H1 (cell line): ENCODE measurements at regions not wholly inside any gene's neighbourhood (a gene's known extent, or its start where the extent isn't known, plus 50 kb on each side); places are given as distances from the start of the nearest gene placed in this dataset.

ENCODE experiments used
- CTCF ChIA-PET: fragments of 300-600 bp; sonication (Branson Sonifier 250); formaldehyde crosslinking; loops from one replicate; lab custom pipeline; 2021; ENCODE audit not compliant: partially characterized antibody; lab: Charles Lee
- POLR2A ChIA-PET: fragments of 300-600 bp; sonication (Branson Sonifier 250); formaldehyde crosslinking; loops from one replicate; lab custom pipeline; 2021; ENCODE audit warnings: inconsistent platforms; ENCODE audit not compliant: partially characterized antibody; lab: Charles Lee
- DNase-seq, 2 experiments: peaks; one replicate each; pipeline versions ENCODE4 v3.0.0 to v3.0.0-alpha.2; 2010 to 2022; ENCODE audit warnings: low spot score in 2 of 2, low read depth in 1 of 2, mixed read lengths in 1 of 2
- FAIRE-seq: peaks from 2 replicates; lab custom pipeline; 2011; peaks lifted over from hg19 to GRCh38; lab: Jason Lieb, UNC
- H2AFZ ChIP-seq: 2 replicates; pipeline ENCODE4 v1.8.1; 2012; ENCODE audit warnings: low read length, inconsistent platforms
- H2AK5ac ChIP-seq: 2 replicates; pipeline ENCODE4 v1.6.1; 2013; ENCODE audit warnings: low read depth, low read length
- H2BK120ac ChIP-seq: replicated peaks from 2 replicates; pipeline ENCODE3; 2013; ENCODE audit warnings: low read depth, low read length, inconsistent platforms
- H2BK12ac ChIP-seq: 2 replicates; pipeline ENCODE4 v1.6.1; 2013; ENCODE audit warnings: low read depth, low read length
- H2BK15ac ChIP-seq: 2 replicates; pipeline ENCODE4 v1.6.1; 2013; ENCODE audit warnings: low read length
- H2BK20ac ChIP-seq: 2 replicates; pipeline ENCODE4 v1.6.1; 2013; ENCODE audit warnings: low read length
- H2BK5ac ChIP-seq: 2 replicates; pipeline ENCODE4 v1.6.1; 2013; ENCODE audit warnings: low read depth, low read length
- H3K14ac ChIP-seq: 2 replicates; pipeline ENCODE4 v1.6.1; 2013; ENCODE audit warnings: inconsistent platforms; ENCODE audit not compliant: insufficient read length
- H3K18ac ChIP-seq: 2 replicates; pipeline ENCODE4 v1.6.1; 2013; ENCODE audit warnings: low read length; ENCODE audit errors: extremely low read depth
- H3K23ac ChIP-seq: 2 replicates; pipeline ENCODE4 v1.6.1; 2013; ENCODE audit warnings: inconsistent platforms; ENCODE audit not compliant: insufficient read length
- H3K23me2 ChIP-seq: 2 replicates; pipeline ENCODE4 v1.6.1; 2013; ENCODE audit warnings: low read depth, low read length
- H3K27ac ChIP-seq: 2 replicates; pipeline ENCODE4 v1.6.1; 2011; ENCODE audit warnings: low read depth, low read length, inconsistent platforms
- H3K27me3 ChIP-seq, 4 experiments: replicated peaks in 1 of 4; 1 replicate in 1 of 4; 2 replicates in 3 of 4; pipeline versions ENCODE4 v1.6.1 to v1.8.1; 2011 to 2013; ENCODE audit warnings: low read length in 3 of 4, mild to moderate bottlenecking in 3 of 4, inconsistent platforms in 2 of 4, mixed read lengths in 2 of 4, moderate library complexity in 1 of 4; ENCODE audit not compliant: control insufficient read depth in 3 of 4, insufficient read depth in 3 of 4; ENCODE audit errors: extremely low read depth in 1 of 4
- H3K36me3 ChIP-seq, 4 experiments: 2 replicates each; pipeline versions ENCODE4 v1.6.1 to v1.8.1; 2011 to 2013; ENCODE audit warnings: mild to moderate bottlenecking in 4 of 4, low read length in 3 of 4, moderate library complexity in 2 of 4, control low read depth in 1 of 4, inconsistent platforms in 1 of 4; ENCODE audit not compliant: insufficient read depth in 4 of 4, control insufficient read depth in 2 of 4
- H3K4ac ChIP-seq: replicated peaks from 2 replicates; pipeline ENCODE3; 2013; ENCODE audit warnings: low read length, low read depth, mixed read lengths, inconsistent platforms; ENCODE audit not compliant: insufficient read length
- H3K4me1 ChIP-seq, 4 experiments: replicated peaks in 1 of 4; 1 replicate in 1 of 4; 2 replicates in 3 of 4; pipeline versions ENCODE4 v1.6.1 to v1.8.1; 2011 to 2013; ENCODE audit warnings: low read length in 3 of 4, inconsistent platforms in 2 of 4, mixed read lengths in 1 of 4; ENCODE audit not compliant: insufficient read depth in 4 of 4, control insufficient read depth in 3 of 4
- H3K4me2 ChIP-seq, 2 experiments: 2 replicates each; pipeline versions ENCODE4 v1.6.1 to v1.8.1; 2011 to 2013; ENCODE audit warnings: low read depth in 2 of 2, low read length in 2 of 2, control low read depth in 1 of 2, inconsistent platforms in 1 of 2, mild to moderate bottlenecking in 1 of 2; ENCODE audit not compliant: insufficient read depth in 1 of 2
- H3K4me3 ChIP-seq, 4 experiments: fragments of 200-600, 300-600 bp in 1 of 4; sonication (generic), shearing (Covaris generic), sonication (Bioruptor Twin) in 1 of 4; 2 replicates each; pipeline versions ENCODE4 v1.5.1 to v1.8.1; 2011 to 2016; ENCODE audit warnings: low read length in 4 of 4, low read depth in 3 of 4, control low read depth in 2 of 4, inconsistent platforms in 2 of 4, mild to moderate bottlenecking in 2 of 4, mixed read lengths in 1 of 4, moderate library complexity in 1 of 4; ENCODE audit not compliant: insufficient read depth in 2 of 4; ENCODE audit errors: extremely low read depth in 1 of 4
- H3K56ac ChIP-seq: replicated peaks from 2 replicates; pipeline ENCODE3; 2013; ENCODE audit warnings: low read depth, mild to moderate bottlenecking, mixed read lengths, low read length, inconsistent platforms; ENCODE audit not compliant: insufficient read length
- H3K79me1 ChIP-seq: 2 replicates; pipeline ENCODE4 v1.6.1; 2013; ENCODE audit warnings: low read depth, low read length, control low read depth
- H3K79me2 ChIP-seq, 2 experiments: 2 replicates each; pipeline versions ENCODE4 v1.6.1 to v1.8.1; 2012 to 2013; ENCODE audit warnings: low read length in 2 of 2, mild to moderate bottlenecking in 2 of 2, inconsistent platforms in 1 of 2; ENCODE audit not compliant: insufficient read depth in 2 of 2, control insufficient read depth in 1 of 2
- H3K9ac ChIP-seq, 4 experiments: replicated peaks in 1 of 4; 1 replicate in 1 of 4; 2 replicates in 3 of 4; pipeline versions ENCODE4 v1.6.1 to v1.8.1; 2011 to 2013; ENCODE audit warnings: low read depth in 3 of 4, low read length in 3 of 4, control low read depth in 2 of 4, mild to moderate bottlenecking in 2 of 4, moderate library complexity in 2 of 4, inconsistent platforms in 1 of 4; ENCODE audit errors: extremely low read depth in 1 of 4
- H3K9me3 ChIP-seq, 2 experiments: 2 replicates each; pipeline versions ENCODE4 v1.6.1 to v1.8.1; 2012 to 2013; ENCODE audit warnings: mild to moderate bottlenecking in 2 of 2, moderate library complexity in 2 of 2, control low read depth in 1 of 2, inconsistent platforms in 1 of 2, low read depth in 1 of 2, low read length in 1 of 2, mixed read lengths in 1 of 2; ENCODE audit not compliant: insufficient read depth in 2 of 2
- H4K20me1 ChIP-seq, 2 experiments: replicated peaks in 1 of 2; 2 replicates each; pipeline versions ENCODE3 to v1.8.1; 2011 to 2013; ENCODE audit warnings: inconsistent platforms in 2 of 2, low read length in 2 of 2, mild to moderate bottlenecking in 1 of 2; ENCODE audit not compliant: insufficient read depth in 2 of 2, control insufficient read depth in 1 of 2
- H4K5ac ChIP-seq: 2 replicates; pipeline ENCODE4 v1.6.1; 2013; ENCODE audit warnings: low read length, low read depth, mixed read lengths, inconsistent platforms; ENCODE audit not compliant: insufficient read length
- H4K8ac ChIP-seq: 2 replicates; pipeline ENCODE4 v1.8.0; 2013; ENCODE audit warnings: mild to moderate bottlenecking, moderate library complexity, low read length, inconsistent platforms; ENCODE audit not compliant: insufficient read depth; ENCODE audit errors: extremely low read depth
- H4K91ac ChIP-seq: replicated peaks from 2 replicates; pipeline ENCODE3; 2013; ENCODE audit warnings: low read length, mixed read lengths, inconsistent platforms; ENCODE audit not compliant: insufficient read length
- CBX8 ChIP-seq: fragments of 300-800, 300-1000 bp; sonication (generic); IDR thresholded peaks from 2 replicates; pipeline ENCODE4 v1.7.1; 2016; ENCODE audit warnings: low read depth, low read length, borderline replicate concordance
- EZH2 ChIP-seq: fragments of 200-600 bp; sonication (generic); IDR thresholded peaks from 2 replicates; pipeline ENCODE4 v1.7.1; 2012; ENCODE audit warnings: low read depth, mild to moderate bottlenecking, moderate library complexity, low read length, inconsistent platforms; ENCODE audit not compliant: severe bottlenecking
- NANOG ChIP-seq: IDR thresholded peaks from 2 replicates; pipeline ENCODE4 v1.6.1; 2011; ENCODE audit warnings: low read length, low read depth, mild to moderate bottlenecking, inconsistent platforms; ENCODE audit not compliant: insufficient read depth, poor library complexity, severe bottlenecking
- SUZ12 ChIP-seq: fragments of 200-600 bp; sonication (generic); IDR thresholded peaks from 2 replicates; pipeline ENCODE4 v1.6.1; 2012; ENCODE audit warnings: mild to moderate bottlenecking, inconsistent platforms, low read length, moderate library complexity, mixed read lengths
- WGBS, 2 experiments: shearing (Covaris generic) in 1 of 2; methylation state at CpG; one replicate each; pipeline versions ENCODE4 v1.1.6 to v1.1.7; 2013 to 2015; ENCODE audit warnings: low lambda C conversion rate in 2 of 2, mixed read lengths in 2 of 2, inconsistent platforms in 1 of 2, low coverage in 1 of 2, missing lambda C conversion rate in 1 of 2; ENCODE audit not compliant: insufficient replicate concordance in 2 of 2, insufficient coverage in 1 of 2, insufficient read length in 1 of 2; ENCODE audit errors: extremely low coverage in 1 of 2, missing lambda C conversion rate in 1 of 2; 5-methylcytosine and 5-hydroxymethylcytosine counted together

DNA sequence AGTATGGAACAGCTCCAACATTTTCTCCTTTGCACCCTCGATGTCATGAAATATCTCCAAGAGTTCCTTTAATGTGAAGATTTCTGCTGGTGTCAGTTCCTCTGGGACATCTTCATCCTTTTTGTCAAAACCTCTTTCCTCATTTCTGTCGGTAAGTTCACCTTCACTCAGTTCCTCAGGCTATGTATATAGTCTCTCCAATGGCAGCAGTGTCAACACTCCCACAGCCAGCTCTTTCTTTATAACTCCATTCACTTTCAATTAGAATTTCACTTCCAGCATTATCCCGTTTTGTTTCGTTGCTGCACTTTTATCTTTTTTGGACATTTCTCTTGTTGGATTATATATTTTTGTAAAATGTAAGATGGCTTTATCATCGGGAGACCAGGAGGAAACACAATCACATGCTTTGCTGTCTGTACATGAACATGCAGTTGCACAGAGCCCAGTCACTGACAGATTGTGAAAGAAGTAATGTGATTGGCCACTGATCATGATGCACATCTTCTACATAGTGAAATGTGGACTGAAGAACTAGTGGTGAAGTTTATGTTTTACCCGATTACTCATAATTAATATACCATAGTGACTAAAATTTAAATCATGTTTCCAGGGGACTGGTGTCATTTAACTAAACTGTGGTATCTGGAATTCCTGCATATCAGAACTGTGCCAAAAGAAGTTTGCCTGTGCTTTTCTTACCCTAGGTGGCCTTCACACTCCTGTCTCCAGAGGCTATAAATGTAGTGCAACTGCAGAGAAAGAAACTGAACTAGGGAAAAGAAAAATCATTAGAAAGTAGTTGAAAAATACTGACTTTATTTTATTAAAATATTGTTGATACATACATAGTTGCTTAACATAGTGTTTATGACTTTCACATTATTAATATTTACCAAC lies 289.6 kb downstream of the PPP1R3A start:
- Histone ChIP-seq H3K14ac (no peak overlapping the region), H2AFZ (no peak overlapping the region), H3K27ac (no peak overlapping the region)

More for the DNA sequence above, 289.6 kb downstream of the PPP1R3A start:
- Histone ChIP-seq H4K20me1 (no peaks in the 10 kb centered on the region), H2BK5ac (no peak overlapping the region), H3K4ac (no peak overlapping the region), H3K27me3 (no peaks in the 10 kb centered on the region), H3K4me1 (no peaks in the 10 kb centered on the region), H3K79me2 (no peaks in the 10 kb centered on the region), H3K79me1 (no peaks in the 10 kb centered on the region), H2BK12ac (no peak overlapping the region), H3K56ac (no peak overlapping the region), H4K8ac (no peak overlapping the region), H2BK120ac (no peak overlapping the region), H3K23me2 (no peaks in the 10 kb centered on the region), H4K91ac (no peak overlapping the region), H3K18ac (no peak overlapping the region), H4K5ac (no peak overlapping the region), H3K23ac (no peak overlapping the region), H3K4me2 (no peak overlapping the region), H3K4me3 (no peak overlapping the region), H3K9me3 (peaks cover 8 to 12% of the 10 kb centered on the region in 2 experiments; a peak in 2 of 4 replicates), H3K36me3 (no peaks in the 10 kb centered on the region), H2AK5ac (no peak overlapping the region), H2BK15ac (no peak overlapping the region), H3K9ac (no peak overlapping the region), H2BK20ac (no peak overlapping the region)
- ChIA-PET CTCF (no interaction called here), POLR2A (no interaction called here)
- DNase-seq (no peak), FAIRE-seq (no peak)
- 85% methylated on average over 6 of the region's 6 CpGs; no CpG with 5 or more reads in 1 of the 2 experiments for WGBS, 2 experiments
- no peak for TF ChIP-seq NANOG
- no peak for TF ChIP-seq CBX8
- TF ChIP-seq SUZ12, result no peak
- TF ChIP-seq EZH2, result no peak
